ENCODE measurements at regions not wholly inside any gene's neighbourhood (a gene's known extent, or its start where the extent isn't known, plus 50 kb on each side); places are given as distances from the start of the nearest gene placed in this dataset.

GRCh38 chr6:63491119-63491518 is 81.2 kb upstream of the LOC128125822 start:
- no peaks in the 10 kb centered on the region for H3K4me1 Mint-ChIP-seq
- Histone ChIP-seq H2BK120ac (ENCODE audit: low read depth, low read length, poor library complexity, severe bottlenecking) (no peak overlapping the region), H2AK5ac (ENCODE audit: insufficient read length, low read length) (no peak overlapping the region), H2BK20ac (ENCODE audit: low read depth, low read length, poor library complexity, severe bottlenecking) (no peak overlapping the region), H4K5ac (ENCODE audit: insufficient read length, low read depth, low read length) (no peak overlapping the region), H4K8ac (replicated peaks; ENCODE audit: insufficient read length, low read depth, low read length) (no peak overlapping the region), H3K4me1 (ENCODE audit: insufficient read depth, low read length) (no peaks in the 10 kb centered on the region), H3K9me3 (ENCODE audit: control insufficient read depth, low read depth, low read length) (no peaks in the 10 kb centered on the region), H3K23ac (ENCODE audit: insufficient read length, low read depth, low read length) (no peak overlapping the region), H3K79me2 (ENCODE audit: insufficient read depth, low read length) (no peaks in the 10 kb centered on the region), H3K56ac (ENCODE audit: insufficient read length, low read depth, low read length) (no peak overlapping the region), H3K4ac (ENCODE audit: low read depth, low read length) (no peak overlapping the region), H3K27ac (ENCODE audit: insufficient read length, low read depth, low read length) (no peak overlapping the region), H3K18ac (ENCODE audit: insufficient read length, low read depth, low read length) (no peak overlapping the region), H3K9ac (ENCODE audit: extremely low read depth, insufficient read length, low read length) (no peak overlapping the region), H4K20me1 (ENCODE audit: control insufficient read depth, insufficient read depth, insufficient read length) (no peaks in the 10 kb centered on the region), H3K23me2 (ENCODE audit: insufficient read length, low read depth, low read length, poor library complexity, severe bottlenecking) (no peaks in the 10 kb centered on the region), H2AFZ (ENCODE audit: low read length) (no peak overlapping the region), H3K14ac (ENCODE audit: insufficient read depth, low read length) (no peak overlapping the region), H2BK15ac (ENCODE audit: low read depth, low read length) (no peak overlapping the region), H3K79me1 (ENCODE audit: insufficient read depth, low read depth, low read length, poor library complexity, severe bottlenecking) (no peaks in the 10 kb centered on the region), H3T11ph (ENCODE audit: low read length) (no peak overlapping the region), H4K91ac (ENCODE audit: insufficient read length, low read depth, low read length) (no peak overlapping the region), H2BK5ac (ENCODE audit: insufficient read length, low read length) (no peak overlapping the region), H2BK12ac (ENCODE audit: insufficient read length, low read depth, low read length) (no peak overlapping the region), H3K4me2 (ENCODE audit: insufficient read depth, insufficient read length, low read length) (no peak overlapping the region), H3K27me3 (ENCODE audit: insufficient read depth, low read length) (no peaks in the 10 kb centered on the region)
- no peak for DNase-seq
- no peak for TF ChIP-seq CTCF (conservative IDR thresholded peaks at IDR 0.05)
- H3K9me3 Mint-ChIP-seq: no peaks in the 10 kb centered on the region
- H3K4me3 Mint-ChIP-seq: no peak overlapping the region
- WGBS (ENCODE audit: extremely low coverage, insufficient read length, low lambda C conversion rate): no CpG with 5 or more reads among the region's 2 CpGs
- H3K27me3 Mint-ChIP-seq (ENCODE audit: low read depth): no peaks in the 10 kb centered on the region
- no peak overlapping the region for H3K27ac Mint-ChIP-seq
- H3K36me3 Mint-ChIP-seq (ENCODE audit: insufficient read depth in 1 of 3, low read depth in 3 of 3): no peaks in the 10 kb centered on the region

Data from H9 (cell line).